ENCODE measurements at regions not wholly inside any gene's neighbourhood (a gene's known extent, or its start where the extent isn't known, plus 50 kb on each side); places are given as distances from the start of the nearest gene placed in this dataset.
A peak's percentile ranks its signal among the peaks of the same experiment; 100 is the strongest.

GRCh38 chr3:22157848-22158247, 406.8 kb upstream of the ZNF385D start:
- no peak for DNase-seq (ENCODE audit: low spot score)
- no peak for TF ChIP-seq CTCF (IDR thresholded peaks at IDR 0.05)

GRCh38 chr3:22159004-22159695, 408.1 kb upstream of the ZNF385D start:
- no peak for TF ChIP-seq CTCF (IDR thresholded peaks at IDR 0.05)
- no peaks in the 10 kb centered on the region for H3K36me3 ChIP-seq
- H3K4me1 ChIP-seq = no peaks in the 10 kb centered on the region
- H3K27ac ChIP-seq = no peak overlapping the region
- no peaks in the 10 kb centered on the region for H3K9me3 ChIP-seq
- H3K27me3 ChIP-seq = no peaks in the 10 kb centered on the region
- no peak for DNase-seq (ENCODE audit: low spot score)
- no peak overlapping the region for H3K4me3 ChIP-seq

More at GRCh38 chr3:22157848-22158247, 406.8 kb upstream of the ZNF385D start:
- H3K4me1 ChIP-seq = no peaks in the 10 kb centered on the region
- no peaks in the 10 kb centered on the region for H3K36me3 ChIP-seq
- no peak overlapping the region for H3K27ac ChIP-seq
- H3K27me3 ChIP-seq = no peaks in the 10 kb centered on the region
- no peaks in the 10 kb centered on the region for H3K9me3 ChIP-seq
- H3K4me3 ChIP-seq = no peak overlapping the region

GRCh38 chr3:22161315-22161714, 410.3 kb upstream of the ZNF385D start:
- no peaks in the 10 kb centered on the region for H3K36me3 ChIP-seq
- no peaks in the 10 kb centered on the region for H3K4me1 ChIP-seq
- no peak overlapping the region for H3K27ac ChIP-seq
- DNase-seq (ENCODE audit: low spot score) = no peak
- H3K27me3 ChIP-seq = no peaks in the 10 kb centered on the region
- no peak overlapping the region for H3K4me3 ChIP-seq
- no peak for TF ChIP-seq CTCF (IDR thresholded peaks at IDR 0.05)
- H3K9me3 ChIP-seq = no peaks in the 10 kb centered on the region

- Histone ChIP-seq H3K27me3 (no peaks in the 10 kb centered on the region), H3K27ac (no peak overlapping the region), H3K9me3 (no peaks in the 10 kb centered on the region), H3K4me3 (no peak overlapping the region), H3K36me3 (no peaks in the 10 kb centered on the region), H3K4me1 (no peaks in the 10 kb centered on the region)
- TF ChIP-seq CTCF (IDR thresholded peaks at IDR 0.05) = no peak
- DNase-seq (ENCODE audit: low spot score) = no peak
These were observed 419.4 kb upstream of the ZNF385D start for GRCh38 chr3:22170370-22170769.

GRCh38 chr3:22172964-22173363, 422.0 kb upstream of the ZNF385D start:
- no peak for TF ChIP-seq CTCF (IDR thresholded peaks at IDR 0.05)
- Histone ChIP-seq H3K4me3 (no peak overlapping the region), H3K27ac (no peak overlapping the region), H3K27me3 (no peaks in the 10 kb centered on the region), H3K36me3 (no peaks in the 10 kb centered on the region), H3K9me3 (no peaks in the 10 kb centered on the region), H3K4me1 (no peaks in the 10 kb centered on the region)
- DNase-seq (ENCODE audit: low spot score) = no peak

- H3K9me3 ChIP-seq = no peaks in the 10 kb centered on the region
- no peaks in the 10 kb centered on the region for H3K4me1 ChIP-seq
- H3K4me3 ChIP-seq = no peak overlapping the region
- H3K27me3 ChIP-seq = no peaks in the 10 kb centered on the region
- no peak overlapping the region for H3K27ac ChIP-seq
- H3K36me3 ChIP-seq = no peaks in the 10 kb centered on the region
- no peak for DNase-seq (ENCODE audit: low spot score)
- peak in 1 of 2 donors; percentile 13 for TF ChIP-seq CTCF (IDR thresholded peaks at IDR 0.05)
These were observed 424.9 kb upstream of the ZNF385D start for GRCh38 chr3:22175947-22176346.
